ENCODE measurements at regions not wholly inside any gene's neighbourhood (a gene's known extent, or its start where the extent isn't known, plus 50 kb on each side); places are given as distances from the start of the nearest gene placed in this dataset.

- no peak for DNase-seq (ENCODE audit: low read depth in 2 of 2)
Measured at GRCh38 chr2:145729993-145730770, 1210.3 kb upstream of the ZEB2 start.

DNA sequence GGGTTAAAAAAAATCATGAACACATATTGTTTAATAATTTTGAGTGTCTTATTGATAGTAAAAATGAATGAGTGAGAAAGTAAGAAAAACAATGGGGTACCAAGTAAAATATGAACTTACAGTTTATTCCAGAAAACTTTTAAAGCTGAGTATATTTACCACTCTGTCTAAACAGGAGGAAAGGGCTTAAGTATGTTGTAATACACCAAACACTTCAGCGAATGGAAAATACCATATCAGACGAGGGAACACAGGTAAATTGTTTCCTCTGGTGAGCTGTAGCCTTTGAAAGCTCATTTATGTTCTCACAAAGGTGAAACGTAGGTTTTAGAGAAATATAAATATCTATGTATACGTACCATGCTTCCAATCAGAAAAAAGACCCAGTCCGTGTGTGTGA lies 1209.6 kb upstream of the ZEB2 start:
- no peak for DNase-seq (ENCODE audit: low read depth in 2 of 2)

DNA sequence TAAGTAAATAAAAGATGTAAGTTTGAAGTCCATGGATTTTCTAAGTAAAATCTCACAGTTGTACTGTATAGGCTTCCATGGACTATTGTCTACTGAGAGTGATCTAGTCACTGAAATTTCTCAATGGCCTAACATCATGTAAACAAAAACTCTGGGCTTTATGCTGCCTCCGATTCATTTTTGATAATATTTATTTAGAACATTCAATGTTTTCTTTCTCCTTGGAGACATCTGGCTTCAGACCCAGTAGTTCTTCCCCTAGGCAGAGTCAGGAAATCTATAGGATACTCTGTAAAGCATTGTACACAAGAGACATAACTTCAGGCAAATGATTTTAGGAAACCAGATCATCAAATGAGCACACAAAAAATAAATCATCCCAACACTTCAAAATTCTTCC lies 1208.6 kb upstream of the ZEB2 start:
- no peak for DNase-seq (ENCODE audit: low read depth in 2 of 2)

DNA sequence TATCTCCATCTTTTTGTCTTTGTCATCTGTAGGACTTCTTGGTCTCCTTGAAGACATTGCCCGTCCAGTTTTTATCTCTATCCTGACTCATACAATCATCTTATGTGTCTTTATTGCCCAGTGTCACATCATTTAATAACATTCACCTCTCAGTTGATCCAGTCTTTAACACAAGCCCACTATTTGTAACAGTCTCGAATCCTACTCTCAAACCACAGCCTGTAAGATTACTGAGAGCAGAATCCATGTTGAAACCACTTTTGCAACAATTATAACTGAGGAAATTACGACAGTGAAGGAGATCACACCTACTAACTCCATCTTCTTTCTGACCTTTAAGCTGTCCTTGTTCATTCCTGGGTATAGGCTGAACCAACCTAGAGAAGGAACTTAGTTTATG lies 1206.0 kb upstream of the ZEB2 start:
- DNase-seq (ENCODE audit: low read depth in 2 of 2), result no peak

DNA sequence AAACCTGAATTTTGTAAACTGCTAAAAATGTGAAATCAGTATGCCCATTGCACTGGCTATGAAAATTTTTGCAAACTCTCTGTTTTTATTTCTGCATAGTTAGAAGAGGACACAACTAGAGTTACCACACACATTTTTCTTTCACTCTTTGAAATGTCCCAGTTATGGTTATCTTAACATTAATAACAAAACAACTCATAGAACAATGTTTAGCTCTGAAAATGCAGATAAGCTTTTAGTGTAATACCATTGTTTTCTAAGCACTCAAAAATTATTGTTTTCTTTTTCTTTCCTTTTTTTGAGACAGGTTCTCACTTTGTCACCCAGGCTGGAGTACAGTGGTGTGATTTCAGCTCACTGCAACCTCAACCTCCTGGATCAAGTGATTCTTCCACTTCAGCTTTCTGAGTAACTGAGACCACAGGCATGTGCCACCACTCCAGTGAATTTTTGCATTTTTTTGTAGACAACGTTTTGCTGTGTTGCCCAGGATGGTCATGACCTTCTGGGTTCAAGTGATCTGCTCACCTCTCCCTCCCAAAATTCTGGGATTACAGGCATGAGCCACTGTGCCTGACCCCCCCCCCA lies 1204.5 kb upstream of the ZEB2 start:
- DNase-seq (ENCODE audit: low read depth in 2 of 2), result no peak

- no peak for DNase-seq (ENCODE audit: low read depth in 2 of 2)
Measured at GRCh38 chr2:145723872-145724271, 1204.0 kb upstream of the ZEB2 start.

DNA sequence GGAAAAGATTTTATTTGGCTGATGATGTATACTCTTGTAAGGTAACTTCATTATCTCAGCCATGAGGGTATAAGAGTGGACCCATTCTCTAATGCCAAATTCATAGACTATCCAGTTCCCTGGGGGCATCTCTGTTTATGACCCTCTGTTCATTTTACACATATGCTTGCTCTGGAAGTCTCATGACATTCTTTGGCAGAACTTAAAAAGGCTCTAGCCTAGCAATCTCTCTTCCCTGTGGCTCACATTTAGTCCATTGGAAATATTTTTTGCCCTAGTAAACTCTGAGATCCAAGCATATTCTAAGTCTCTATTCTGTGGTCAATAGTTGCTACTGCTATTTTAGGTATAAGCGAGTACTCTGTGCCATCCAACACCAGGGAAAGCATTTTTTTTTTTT lies 1201.8 kb upstream of the ZEB2 start:
- DNase-seq (ENCODE audit: low read depth in 2 of 2), result no peak

DNA sequence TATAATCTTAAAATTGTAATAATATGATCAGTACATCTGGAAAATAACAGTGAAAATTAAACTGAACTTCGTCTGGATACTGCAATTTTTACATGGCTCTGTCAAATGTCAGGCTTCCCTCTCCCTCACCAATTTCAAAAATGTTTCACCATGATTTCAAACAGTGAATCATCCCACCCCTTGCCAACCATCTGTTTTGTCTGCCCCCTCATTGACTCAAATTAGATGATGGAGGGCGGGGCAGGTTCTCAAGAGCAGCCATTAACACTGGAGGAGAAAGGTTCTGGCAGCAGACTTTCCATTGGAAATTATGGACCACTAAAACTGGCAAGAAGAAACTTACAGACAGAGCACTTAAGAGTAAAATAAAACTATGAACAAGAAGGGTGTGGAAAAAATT lies 1195.7 kb upstream of the ZEB2 start:
- no peak for DNase-seq (ENCODE audit: low read depth in 2 of 2)

DNA sequence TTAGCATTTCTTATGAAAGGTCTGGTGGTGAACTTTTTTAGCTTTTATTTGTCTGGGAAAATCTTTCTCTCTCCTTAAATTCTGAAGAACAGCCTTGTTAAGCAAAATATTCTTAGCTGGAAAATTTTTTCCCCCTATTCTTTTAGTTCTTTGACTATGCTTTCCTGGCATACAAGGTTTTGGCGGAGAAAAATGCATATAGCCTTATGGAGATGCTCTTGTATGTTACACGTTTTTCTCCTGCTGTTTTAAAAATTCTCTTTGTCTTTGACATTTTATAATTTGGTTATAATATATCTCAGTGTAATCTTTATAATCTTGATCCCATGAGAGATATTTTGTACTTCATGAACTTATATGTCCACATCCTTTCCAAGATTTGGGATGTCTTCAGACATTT lies 1190.4 kb upstream of the ZEB2 start:
- no peak for DNase-seq (ENCODE audit: low read depth in 2 of 2)

DNA sequence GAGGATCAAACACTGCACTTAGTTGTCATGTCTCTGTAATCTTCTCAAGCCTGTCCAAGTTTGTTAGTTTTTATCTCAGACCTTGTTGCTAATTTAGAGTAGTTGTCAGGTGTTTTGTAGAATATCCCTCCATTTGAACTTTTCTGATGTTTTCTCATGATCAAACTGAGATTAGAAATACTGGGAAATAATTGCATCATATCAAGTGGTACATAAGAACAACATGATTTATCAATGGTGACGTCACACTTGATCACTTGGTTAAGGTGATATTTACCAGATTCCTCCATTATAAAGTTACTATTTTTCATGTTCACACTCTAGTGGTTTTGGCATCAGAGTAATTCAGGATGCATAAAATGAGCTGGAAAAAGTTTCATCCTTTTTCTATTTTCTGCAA lies 1182.4 kb upstream of the ZEB2 start:
- DNase-seq (ENCODE audit: low read depth in 2 of 2), result no peak

GRCh38 chr2:145692971-145693478 lies 1173.1 kb upstream of the ZEB2 start:
- no peak for DNase-seq (ENCODE audit: low read depth in 2 of 2)

GRCh38 chr2:145691659-145692058 lies 1171.7 kb upstream of the ZEB2 start:
- no peak for DNase-seq (ENCODE audit: low read depth in 2 of 2)

DNA sequence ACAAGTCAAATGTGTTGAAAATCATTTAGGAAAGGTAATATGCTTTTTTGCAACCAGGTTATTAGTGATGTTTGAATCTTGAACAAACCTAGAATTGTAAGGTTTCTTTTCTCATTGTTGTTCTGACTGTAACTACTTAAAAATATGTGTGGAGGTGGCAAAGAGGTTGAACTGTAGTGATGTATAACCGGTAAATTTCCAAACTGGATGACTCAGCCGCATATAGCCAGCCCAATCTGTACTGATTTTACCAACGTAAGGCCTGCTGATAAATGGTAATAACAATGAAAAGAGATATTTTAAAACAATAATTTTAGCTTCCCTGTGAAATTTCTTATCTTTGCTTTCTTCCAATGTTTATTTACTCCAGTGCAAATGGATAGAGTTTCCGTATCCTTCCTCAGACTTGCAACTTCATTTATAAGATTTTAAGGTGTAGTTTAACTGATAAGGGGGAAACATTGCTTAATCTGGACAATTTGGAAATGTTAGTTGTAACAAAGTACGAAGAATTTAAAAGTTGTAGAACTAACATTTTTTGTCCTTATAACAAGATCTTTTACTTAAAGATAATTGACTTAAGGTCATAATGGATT lies 1170.4 kb upstream of the ZEB2 start:
- DNase-seq (ENCODE audit: low read depth in 2 of 2), result no peak

DNA sequence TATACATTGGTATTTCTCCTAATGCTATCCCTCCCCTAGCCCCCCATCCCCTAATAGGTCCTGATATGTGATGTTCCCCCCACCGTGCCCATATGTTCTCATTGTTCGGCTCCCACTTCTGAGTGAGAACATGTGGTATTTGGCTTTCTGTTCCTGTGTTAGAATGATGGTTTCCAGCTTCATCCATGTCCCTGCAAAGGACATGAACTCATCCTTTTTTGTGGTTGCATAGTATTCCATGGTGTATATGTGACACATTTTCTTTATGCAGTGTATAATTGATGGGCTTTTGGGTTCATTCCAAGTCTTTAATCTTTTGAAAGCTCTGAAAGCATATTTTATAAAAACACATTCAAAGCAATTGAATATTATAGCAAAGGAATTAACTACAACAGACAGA lies 1169.4 kb upstream of the ZEB2 start:
- DNase-seq (ENCODE audit: low read depth in 2 of 2), result no peak

- DNase-seq (ENCODE audit: low read depth in 2 of 2), result no peak
Measured at GRCh38 chr2:145688156-145688555, 1168.2 kb upstream of the ZEB2 start.

GRCh38 chr2:145687442-145688134 lies 1167.7 kb upstream of the ZEB2 start:
- DNase-seq (ENCODE audit: low read depth in 2 of 2), result no peak

GRCh38 chr2:145685383-145686050 lies 1165.6 kb upstream of the ZEB2 start:
- DNase-seq (ENCODE audit: low read depth in 2 of 2), result no peak

- DNase-seq (ENCODE audit: low read depth in 2 of 2), result no peak
Measured at GRCh38 chr2:145682546-145683157, 1162.7 kb upstream of the ZEB2 start.

DNA sequence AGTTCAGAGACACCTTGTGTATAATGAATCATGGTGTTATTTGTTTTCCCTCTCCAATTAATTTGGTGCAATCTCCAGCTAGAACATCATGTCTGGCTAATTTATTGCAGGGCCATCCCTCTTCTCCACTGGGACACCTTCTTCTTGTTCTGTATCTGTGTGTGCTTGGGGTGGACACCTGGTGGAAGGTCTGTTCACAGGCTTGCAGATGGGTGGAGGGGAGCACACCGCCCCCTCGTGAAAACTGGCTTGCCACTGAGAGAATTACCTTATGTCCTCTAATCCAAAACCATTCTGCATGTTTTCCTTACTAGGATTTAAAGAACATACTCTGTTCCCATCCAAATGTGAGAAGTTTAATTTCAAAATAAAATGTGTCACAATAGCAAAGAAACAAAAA lies 1160.4 kb upstream of the ZEB2 start:
- DNase-seq (ENCODE audit: low read depth in 2 of 2), result no peak

DNA sequence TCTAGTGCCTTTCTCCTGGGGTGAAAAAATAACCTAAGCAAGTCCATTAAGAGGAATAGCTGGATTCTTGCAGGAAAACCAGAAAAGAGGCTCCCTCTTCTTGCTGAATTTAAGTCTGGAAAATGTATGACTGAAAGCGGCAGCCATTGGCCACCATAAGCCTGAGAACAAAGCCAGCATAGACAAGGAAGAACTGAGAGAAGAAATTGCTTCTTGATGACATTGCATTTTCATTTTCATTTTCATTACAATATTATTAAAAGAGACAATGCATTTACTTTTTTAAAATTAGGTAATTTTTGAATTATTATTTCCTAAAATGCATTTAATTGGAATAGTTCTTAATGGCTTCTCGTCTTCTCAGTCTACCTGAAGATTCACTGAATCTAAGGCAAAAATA lies 1157.5 kb upstream of the ZEB2 start:
- DNase-seq (ENCODE audit: low read depth in 2 of 2), result no peak

GRCh38 chr2:145674705-145675104 lies 1154.8 kb upstream of the ZEB2 start:
- DNase-seq (ENCODE audit: low read depth in 2 of 2), result no peak

DNA sequence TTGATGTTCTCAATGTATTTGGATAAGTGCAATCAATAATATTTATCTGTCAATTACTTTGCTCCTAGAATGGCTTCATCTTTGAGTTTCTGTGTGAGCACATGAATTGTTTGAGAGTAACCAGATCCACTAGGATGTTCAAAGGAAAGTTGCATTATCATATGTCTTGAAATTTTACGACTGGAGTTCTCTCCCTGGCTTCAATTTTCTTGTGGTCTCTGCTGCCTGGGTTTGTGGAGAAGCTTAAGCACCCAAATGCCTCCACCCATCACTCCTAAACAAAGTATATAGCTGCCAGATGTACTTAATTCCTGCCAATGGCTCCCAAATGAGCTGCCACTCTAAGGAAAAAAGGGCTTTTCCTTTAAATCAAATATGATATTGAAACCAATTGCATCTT lies 1149.4 kb upstream of the ZEB2 start:
- no peak for DNase-seq (ENCODE audit: low read depth in 2 of 2)

Data from stimulated activated CD8-positive, alpha-beta memory T cell treated with anti-CD3 and anti-CD28 coated beads, Interleukin-2, amount 100 ng/mL, for 1 hour (primary cell).